DND-41 (cell line): ENCODE measurements at regions not wholly inside any gene's neighbourhood (a gene's known extent, or its start where the extent isn't known, plus 50 kb on each side); places are given as distances from the start of the nearest gene placed in this dataset.

Experiments used
- CTCF ChIP-seq: IDR thresholded peaks from 2 replicates; pipeline ENCODE4 v1.5.1; 2012; ENCODE audit warnings: borderline replicate concordance, low read length, moderate library complexity, mild to moderate bottlenecking; ENCODE audit not compliant: poor library complexity, severe bottlenecking; ENCODE audit errors: extremely low read depth
- EZH2 ChIP-seq: IDR thresholded peaks from 3 replicates; pipeline ENCODE4 v1.6.1; 2012; ENCODE audit warnings: borderline replicate concordance, low read depth, mild to moderate bottlenecking, moderate library complexity, low read length, inconsistent platforms; ENCODE audit not compliant: severe bottlenecking

GRCh38 chr16:6481894-6482293, 850.8 kb upstream of the RBFOX1 start:
- TF ChIP-seq CTCF: no peak
- no peak for TF ChIP-seq EZH2
